Heart left ventricle (tissue), 16 donors: ENCODE measurements at regions not wholly inside any gene's neighbourhood (a gene's known extent, or its start where the extent isn't known, plus 50 kb on each side); places are given as distances from the start of the nearest gene placed in this dataset.

Experiments
- ATAC-seq, 4 donors: fragments of 200-7000 bp; cut with Tn5 transposase; one replicate each; pipeline ENCODE4 v1.9.1; 2020 to 2022; ENCODE audit warnings: moderate library complexity in 4 of 4, mild to moderate bottlenecking in 3 of 4, moderate number of reproducible peaks in 1 of 4
- DNase-seq, 5 donors: peaks; one replicate each; pipeline ENCODE4 v3.0.0-alpha.2; 2020
- H3K27ac ChIP-seq, 12 donors: fragments of 200-600 bp; sonication (generic) in 4 of 12; one replicate each; pipeline versions ENCODE4 v1.5.0 to v1.8.0; 2016 to 2022; ENCODE audit warnings: mild to moderate bottlenecking in 2 of 12
- H3K27me3 ChIP-seq, 9 donors: fragments of 200-600 bp; sonication (generic) in 2 of 9; one replicate each; pipeline versions ENCODE4 v1.5.1 to v1.8.0; 2016 to 2022; ENCODE audit warnings: mild to moderate bottlenecking in 3 of 9
- H3K36me3 ChIP-seq, 9 donors: fragments of 200-600 bp; sonication (generic) in 2 of 9; one replicate each; pipeline versions ENCODE4 v1.5.0 to v1.8.0; 2018 to 2022; ENCODE audit warnings: mild to moderate bottlenecking in 2 of 9
- H3K4me1 ChIP-seq, 12 donors: fragments of 200-600 bp; sonication (generic) in 4 of 12; one replicate each; pipeline versions ENCODE4 v1.5.0 to v1.8.0; 2016 to 2022; ENCODE audit warnings: mild to moderate bottlenecking in 3 of 12
- H3K4me3 ChIP-seq, 12 donors: fragments of 200-600 bp; sonication (generic) in 4 of 12; one replicate each; pipeline versions ENCODE4 v1.5.0 to v1.8.0; 2017 to 2022; ENCODE audit warnings: mild to moderate bottlenecking in 9 of 12, moderate library complexity in 4 of 12
- H3K9me3 ChIP-seq, 12 donors: fragments of 200-600 bp; sonication (generic) in 4 of 12; one replicate each; pipeline versions ENCODE4 v1.5.0 to v1.8.0; 2016 to 2022; ENCODE audit warnings: mild to moderate bottlenecking in 1 of 12
- POLR2A ChIP-seq, 2 donors: fragments of 450-650 bp; IDR thresholded peaks; one replicate each; pipeline ENCODE4 v1.6.1; 2017; ENCODE audit warnings: antibody characterized with exemption in 2 of 2, mild to moderate bottlenecking in 2 of 2, moderate library complexity in 2 of 2
- WGBS, 4 donors: extraction: QIAGEN DNeasy Blood & Tissue Kit in 2 of 4; methylation state at CpG; one replicate each; pipeline versions ENCODE4 v1.1.5 to v1.1.7; 2013 to 2018; 5-methylcytosine and 5-hydroxymethylcytosine counted together
- intact Hi-C, 10 donors: fragments of 100-400 bp; cut with DNase I; formaldehyde crosslinking; loops; one replicate each; pipeline versions ENCODE4 v1.11.1 to v1.14.2; 2022
- TF ChIP-seq, protein P1 (sequence below), 12 donors: fragments of 200-600 bp; sonication (generic) in 4 of 12; IDR thresholded peaks; one replicate each; pipeline versions ENCODE4 v1.5.0 to v1.8.0; 2018 to 2022; ENCODE audit warnings: antibody characterized with exemption in 12 of 12, mild to moderate bottlenecking in 5 of 12
- donor health status: ischemic (EF 13 %, LVEDD 7.1; RV severe dilation, severe dysfunction).
- donor health status: healthy with polysubstance abuse.
- donor health status: DM: no; HTN: yes; CAD: no.
- donor health status: DM: no; HTN: no; CAD: no.
- donor health status: ischemic (EF 25% LVEDD 6.9; RV normal size, moderate dysfunction).
- donor health status: ischemic (EF 25% LVEDD 5.7; RV mildly dilated, moderate dysfunction).
- donor health status: healthy.
- donor health status: DM: yes; HTN: yes; CAD: no.
- donor health status: ischemic (EF 35%, LVEDD 5.7; RV mildly dilated, moderate dysfunction).
- donor health status: nonischemic (EF 11% LVEDD 7.7; RV severe dilation, severe dysfunction).
- donor health status: DM: yes; HTN: yes; CAD: no.
- donor health status: PGD.
- donor health status: ischemic (EF 29% LVEDD 5.4; RV normal size, mild dysfunction).
- donor health status: nonischemic (EF 23%, LVEDD 6.1; RV moderate dilation, normal function).

DNA sequence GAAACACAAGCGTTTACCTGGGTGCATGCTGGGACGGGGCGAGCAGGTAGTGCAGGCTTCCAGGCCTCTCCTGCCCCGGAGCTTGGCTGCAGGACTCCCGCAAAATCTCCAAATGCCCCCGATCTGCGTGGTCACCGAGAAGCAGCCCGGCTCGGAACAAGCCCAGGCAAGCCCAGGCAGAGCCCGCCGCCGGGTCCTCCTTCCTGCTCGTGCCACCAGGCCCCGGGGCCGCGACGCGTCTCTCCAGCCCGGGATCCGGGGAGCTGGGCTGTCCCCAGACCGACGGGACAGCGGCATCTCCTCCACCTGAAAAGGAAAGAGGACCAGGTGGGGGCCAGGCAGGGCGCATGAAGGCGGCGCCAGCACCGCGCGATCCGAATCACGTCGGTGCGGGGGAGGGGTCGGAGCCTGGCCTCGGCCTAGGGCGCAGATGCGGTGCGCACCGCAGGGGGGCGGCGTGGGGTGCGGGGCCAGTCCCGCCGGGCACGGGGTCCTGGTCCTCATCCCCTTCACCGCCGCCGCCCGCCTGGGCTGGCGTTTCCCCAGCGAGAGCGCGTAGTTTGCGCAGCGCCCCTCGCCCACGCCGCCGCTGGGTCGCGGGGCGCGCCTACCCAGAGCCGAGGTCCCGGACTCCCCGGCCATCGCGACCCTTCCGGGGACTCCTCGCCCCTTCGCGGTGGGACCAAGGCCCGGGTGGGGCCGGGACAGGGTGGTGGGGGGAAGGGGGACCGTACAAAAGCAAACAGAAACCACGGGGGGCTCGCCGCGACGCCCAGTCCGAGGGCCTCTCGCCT is 52.4 kb upstream of the H6PD start:
- Histone ChIP-seq H3K4me1 (peaks cover 0 to 57% (median 13%) of the 10 kb centered on the region in 12 donors), H3K4me3 (peak overlapping the region; percentile 55 to 86 (median 76)), H3K9me3 (no peaks in the 10 kb centered on the region), H3K36me3 (peaks cover 0 to 14% (median 0%) of the 10 kb centered on the region in 9 donors), H3K27me3 (peaks cover 0 to 20% (median 0%) of the 10 kb centered on the region in 9 donors), H3K27ac (peak overlapping the region in 11 of 12 donors; percentile 13 to 85 (median 67))
- ATAC-seq (peak in 3 of 4 donors; percentile 59 to 62 (median 60)), DNase-seq (peak in 3 of 5 donors; percentile 52 to 54 (median 54))
- WGBS, 4 donors, result 3 to 4% (median 4%) methylated on average over 30 to 83 of the region's 83 CpGs
- intact Hi-C loops, result loop anchor here in 2 of 10 donors (2.0 to 5.0 kb wide), 4 partner anchors 15 to 65 kb away; no protein-coding TSS in a partner anchor
- TF ChIP-seq, protein P1, sequence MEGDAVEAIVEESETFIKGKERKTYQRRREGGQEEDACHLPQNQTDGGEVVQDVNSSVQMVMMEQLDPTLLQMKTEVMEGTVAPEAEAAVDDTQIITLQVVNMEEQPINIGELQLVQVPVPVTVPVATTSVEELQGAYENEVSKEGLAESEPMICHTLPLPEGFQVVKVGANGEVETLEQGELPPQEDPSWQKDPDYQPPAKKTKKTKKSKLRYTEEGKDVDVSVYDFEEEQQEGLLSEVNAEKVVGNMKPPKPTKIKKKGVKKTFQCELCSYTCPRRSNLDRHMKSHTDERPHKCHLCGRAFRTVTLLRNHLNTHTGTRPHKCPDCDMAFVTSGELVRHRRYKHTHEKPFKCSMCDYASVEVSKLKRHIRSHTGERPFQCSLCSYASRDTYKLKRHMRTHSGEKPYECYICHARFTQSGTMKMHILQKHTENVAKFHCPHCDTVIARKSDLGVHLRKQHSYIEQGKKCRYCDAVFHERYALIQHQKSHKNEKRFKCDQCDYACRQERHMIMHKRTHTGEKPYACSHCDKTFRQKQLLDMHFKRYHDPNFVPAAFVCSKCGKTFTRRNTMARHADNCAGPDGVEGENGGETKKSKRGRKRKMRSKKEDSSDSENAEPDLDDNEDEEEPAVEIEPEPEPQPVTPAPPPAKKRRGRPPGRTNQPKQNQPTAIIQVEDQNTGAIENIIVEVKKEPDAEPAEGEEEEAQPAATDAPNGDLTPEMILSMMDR (IDR thresholded peaks at IDR 0.05), result peak in 4 of 12 donors; percentile 9 to 30 (median 18)
- TF ChIP-seq POLR2A (IDR thresholded peaks at IDR 0.05), result no peak

DNA sequence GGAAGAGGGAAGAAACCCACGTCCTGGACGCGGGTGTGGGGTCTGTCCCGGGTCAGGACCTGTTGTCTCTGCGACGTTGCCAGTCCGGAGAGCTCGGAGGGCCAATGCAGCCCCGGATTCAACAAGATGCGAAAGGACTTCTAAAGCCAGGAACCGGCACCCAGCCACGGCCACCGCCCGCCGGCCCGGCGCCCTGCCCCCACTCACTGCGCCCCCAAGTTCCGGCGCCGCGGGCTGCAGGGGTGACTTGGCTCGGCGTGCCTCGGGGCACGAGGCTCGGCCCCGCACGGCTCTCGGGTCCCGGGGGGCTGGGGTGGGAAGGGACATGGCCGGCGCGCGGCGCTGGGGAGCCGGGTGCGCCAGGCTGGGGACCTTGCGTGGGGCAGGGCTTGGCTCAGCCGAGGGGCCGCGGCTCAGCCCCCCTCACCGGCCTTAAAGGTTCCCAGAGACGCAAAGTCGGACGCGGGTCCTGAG is 51.8 kb upstream of the H6PD start:
- no peaks in the 10 kb centered on the region for H3K9me3 ChIP-seq
- WGBS, 4 donors, result 0 to 1% (median 1%) methylated on average over 19 to 47 of the region's 47 CpGs
- H3K4me3 ChIP-seq, result peak overlapping the region; percentile 55 to 86 (median 76)
- peaks cover 0 to 12% (median 0%) of the 10 kb centered on the region in 9 donors for H3K36me3 ChIP-seq
- peaks cover 0 to 57% (median 13%) of the 10 kb centered on the region in 12 donors for H3K4me1 ChIP-seq
- H3K27ac ChIP-seq, result peak overlapping the region in 8 of 12 donors; percentile 51 to 85 (median 76)
- ATAC-seq (peak in 2 of 4 donors; percentile 38 to 42), DNase-seq (peak in 1 of 5 donors; percentile 37)
- TF ChIP-seq POLR2A (IDR thresholded peaks at IDR 0.05), result no peak
- TF ChIP-seq, protein P1 (IDR thresholded peaks at IDR 0.05), result no peak
- intact Hi-C loops, result loop anchor here in 2 of 10 donors (5.0 kb wide), 3 partner anchors 36 to 66 kb away; no protein-coding TSS in a partner anchor
- peaks cover 0 to 20% (median 0%) of the 10 kb centered on the region in 9 donors for H3K27me3 ChIP-seq

DNA sequence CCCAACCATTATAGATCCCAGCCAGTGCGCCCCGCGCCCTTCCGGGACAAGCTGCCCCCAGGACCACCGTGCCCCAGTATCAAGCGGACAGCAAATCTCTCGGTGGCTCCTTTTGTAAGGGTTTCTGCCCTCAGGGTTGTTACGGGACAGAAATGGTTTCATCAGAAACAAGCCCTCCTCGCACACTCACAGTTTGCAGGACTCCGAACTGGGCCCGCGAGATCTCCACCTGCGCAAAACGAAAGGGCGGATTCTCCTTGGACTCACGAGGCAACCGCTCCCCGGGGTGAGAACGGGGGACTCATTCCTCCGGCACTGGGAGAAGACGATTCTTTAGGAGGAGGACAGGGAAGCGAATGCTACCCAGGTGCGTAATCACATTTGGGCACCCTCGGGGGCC is 51.1 kb upstream of the H6PD start:
- Histone ChIP-seq H3K27ac (peak overlapping the region in 2 of 12 donors; percentile 58 to 83), H3K4me3 (peak overlapping the region; percentile 55 to 86 (median 76)), H3K36me3 (peaks cover 0 to 7% (median 0%) of the 10 kb centered on the region in 9 donors), H3K27me3 (peaks cover 0 to 20% (median 0%) of the 10 kb centered on the region in 9 donors), H3K4me1 (peaks cover 0 to 52% (median 13%) of the 10 kb centered on the region in 12 donors), H3K9me3 (no peaks in the 10 kb centered on the region)
- DNase-seq, result no peak
- TF ChIP-seq, protein P1 (IDR thresholded peaks at IDR 0.05), result no peak
- TF ChIP-seq POLR2A (IDR thresholded peaks at IDR 0.05), result no peak
- intact Hi-C loops, result loop anchor here in 2 of 10 donors (5.0 kb wide), 3 partner anchors 36 to 66 kb away; no protein-coding TSS in a partner anchor
- 33 to 53% (median 43%) methylated on average over 18 to 24 of the region's 24 CpGs for WGBS, 4 donors
- ATAC-seq, result no peak

DNA sequence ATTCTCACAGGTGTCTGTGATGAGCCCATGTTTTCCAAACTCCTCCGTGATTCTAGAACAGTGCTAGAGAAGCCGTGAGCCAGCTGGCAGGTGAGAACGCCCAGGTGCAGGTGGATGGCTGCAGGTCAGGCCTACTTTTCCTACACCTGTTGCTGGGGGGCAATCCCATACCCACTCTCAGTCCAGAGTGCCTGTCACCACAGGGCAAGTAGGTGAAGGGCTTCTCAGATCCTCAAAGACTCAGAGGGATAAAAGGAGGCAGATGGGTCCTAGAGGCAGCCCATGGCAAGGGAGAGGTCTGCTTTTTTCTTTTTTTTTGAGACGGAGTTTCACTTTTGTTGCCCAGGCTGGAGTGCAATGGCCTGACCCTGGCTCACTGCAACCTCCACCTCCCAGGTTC is 50.7 kb upstream of the H6PD start:
- Histone ChIP-seq H3K9me3 (no peaks in the 10 kb centered on the region), H3K36me3 (peaks cover 0 to 3% (median 0%) of the 10 kb centered on the region in 9 donors), H3K27me3 (peaks cover 0 to 20% (median 0%) of the 10 kb centered on the region in 9 donors), H3K4me3 (peak overlapping the region in 5 of 12 donors; percentile 66 to 84 (median 77)), H3K27ac (no peak overlapping the region), H3K4me1 (peaks cover 0 to 48% (median 13%) of the 10 kb centered on the region in 12 donors)
- ATAC-seq, result no peak
- WGBS, 4 donors, result 68 to 77% (median 76%) methylated on average over 2 to 4 of the region's 4 CpGs
- DNase-seq, result no peak
- intact Hi-C loops, result loop anchor here in 2 of 10 donors (5.0 kb wide), 3 partner anchors 37 to 67 kb away; no protein-coding TSS in a partner anchor
- TF ChIP-seq POLR2A (IDR thresholded peaks at IDR 0.05), result no peak
- TF ChIP-seq, protein P1 (IDR thresholded peaks at IDR 0.05), result no peak
